Upper lobe of left lung (tissue), 4 donors: ENCODE measurements at regions not wholly inside any gene's neighbourhood (a gene's known extent, or its start where the extent isn't known, plus 50 kb on each side); places are given as distances from the start of the nearest gene placed in this dataset.
"Not testable (repeated sequence)": the region's sequence is repeated elsewhere in the genome, so short reads cannot be mapped to it uniquely, and the experiment has no call there.

Experiments
- EP300 ChIP-seq, 4 donors: sonication (generic); formaldehyde crosslinking; IDR thresholded peaks; one replicate each; pipeline ENCODE4 v1.5.1; 2017; ENCODE audit warnings: antibody characterized with exemption in 4 of 4, control low read depth in 2 of 4
- POLR2A ChIP-seq, 4 donors: fragments of 450-650 bp; IDR thresholded peaks; one replicate each; pipeline ENCODE4 v1.5.1; 2016 to 2017; ENCODE audit warnings: antibody characterized with exemption in 4 of 4, mild to moderate bottlenecking in 2 of 4
- TF ChIP-seq, protein P1 (sequence below), 6 experiments: fragments of 450-650 bp in 4 of 6; fragments of 200-600 bp in 2 of 6; sonication (generic) in 2 of 6; IDR thresholded peaks; one replicate each; pipeline ENCODE4 v1.5.1; 2016 to 2019; ENCODE audit warnings: antibody characterized with exemption in 6 of 6

GRCh38 chr9:62566430-62566829, 1376.6 kb downstream of the SPATA31A7 start:
- not testable (repeated sequence) for TF ChIP-seq EP300, POLR2A (IDR thresholded peaks at IDR 0.05)
- TF ChIP-seq, protein P1, sequence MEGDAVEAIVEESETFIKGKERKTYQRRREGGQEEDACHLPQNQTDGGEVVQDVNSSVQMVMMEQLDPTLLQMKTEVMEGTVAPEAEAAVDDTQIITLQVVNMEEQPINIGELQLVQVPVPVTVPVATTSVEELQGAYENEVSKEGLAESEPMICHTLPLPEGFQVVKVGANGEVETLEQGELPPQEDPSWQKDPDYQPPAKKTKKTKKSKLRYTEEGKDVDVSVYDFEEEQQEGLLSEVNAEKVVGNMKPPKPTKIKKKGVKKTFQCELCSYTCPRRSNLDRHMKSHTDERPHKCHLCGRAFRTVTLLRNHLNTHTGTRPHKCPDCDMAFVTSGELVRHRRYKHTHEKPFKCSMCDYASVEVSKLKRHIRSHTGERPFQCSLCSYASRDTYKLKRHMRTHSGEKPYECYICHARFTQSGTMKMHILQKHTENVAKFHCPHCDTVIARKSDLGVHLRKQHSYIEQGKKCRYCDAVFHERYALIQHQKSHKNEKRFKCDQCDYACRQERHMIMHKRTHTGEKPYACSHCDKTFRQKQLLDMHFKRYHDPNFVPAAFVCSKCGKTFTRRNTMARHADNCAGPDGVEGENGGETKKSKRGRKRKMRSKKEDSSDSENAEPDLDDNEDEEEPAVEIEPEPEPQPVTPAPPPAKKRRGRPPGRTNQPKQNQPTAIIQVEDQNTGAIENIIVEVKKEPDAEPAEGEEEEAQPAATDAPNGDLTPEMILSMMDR (IDR thresholded peaks at IDR 0.05) = not testable (repeated sequence)
